ENCODE measurements at regions not wholly inside any gene's neighbourhood (a gene's known extent, or its start where the extent isn't known, plus 50 kb on each side); places are given as distances from the start of the nearest gene placed in this dataset.

GRCh38 chr1:234758851-234759250, 148.9 kb upstream of the IRF2BP2 start:
- Histone ChIP-seq H3K9me2 (ENCODE audit: insufficient read depth) (no peaks in the 10 kb centered on the region), H3K27ac (ENCODE audit: low read depth, low read length) (no peak overlapping the region), H3K4me3 (replicated peaks in 1 of 2; ENCODE audit: low read depth in 1 of 2, low read length in 2 of 2) (no peak overlapping the region), H3K79me2 (ENCODE audit: insufficient read depth, low read length) (no peaks in the 10 kb centered on the region), H3K4me1 (ENCODE audit: control insufficient read depth in 1 of 2, insufficient read depth in 2 of 2, low read length in 2 of 2) (peaks cover 0 to 8% of the 10 kb centered on the region in 2 experiments; a peak in 2 of 4 replicates), H2AFZ (ENCODE audit: low read depth, low read length, poor library complexity, severe bottlenecking) (no peak overlapping the region), H3K9me3 (ENCODE audit: control insufficient read depth in 1 of 2, insufficient read depth in 1 of 2, low read depth in 1 of 2, low read length in 2 of 2) (no peaks in the 10 kb centered on the region), H3K27me3 (ENCODE audit: insufficient read depth, low read length) (0 out of 2 replicates have a peak, but pooled peaks cover 4% of the 10 kb centered on the region), H3K4me2 (ENCODE audit: low read length) (no peak overlapping the region), H3K36me3 (ENCODE audit: control insufficient read depth in 1 of 2, insufficient read depth in 2 of 2, low read length in 2 of 2) (no peaks in the 10 kb centered on the region), H4K20me1 (ENCODE audit: insufficient read depth) (no peaks in the 10 kb centered on the region), H3K9ac (ENCODE audit: low read length) (no peak overlapping the region)
- DNase-seq (ENCODE audit: low read depth, low spot score) (no peak), ATAC-seq (no peak)
- ChIA-PET RAD21 (ENCODE audit: low non-redundant PET in 1 of 2, low total read pairs in 2 of 2, uncharacterized antibody in 2 of 2, unreplicated experiment in 2 of 2) (no interaction called here), CTCF (no interaction called here), POLR2A (no interaction called here)
- intact Hi-C loops (cut with micrococcal nuclease): no loop called here
- TF ChIP-seq ELF1 (IDR thresholded peaks at IDR 0.05; ENCODE audit: borderline replicate concordance, low read depth) (no peak), FOSL1 (IDR thresholded peaks at IDR 0.05; ENCODE audit: low read depth) (no peak), TCF7L2 (IDR thresholded peaks at IDR 0.05; ENCODE audit: borderline replicate concordance, extremely low read depth, insufficient read depth, insufficient read length) (no peak)
- no TSS peak for BruUV-seq (replicated peaks)

- no TSS peak for BruUV-seq (replicated peaks)
- POLR2A ChIA-PET: no interaction called here
Observed at GRCh38 chr1:234756857-234757256, 146.9 kb upstream of the IRF2BP2 start.

More at GRCh38 chr1:234756857-234757256, 146.9 kb upstream of the IRF2BP2 start:
- Histone ChIP-seq H3K4me2 (ENCODE audit: low read length) (no peak overlapping the region), H3K27ac (ENCODE audit: low read depth, low read length) (no peak overlapping the region), H3K9me2 (ENCODE audit: insufficient read depth) (no peaks in the 10 kb centered on the region), H3K9me3 (ENCODE audit: control insufficient read depth in 1 of 2, insufficient read depth in 1 of 2, low read depth in 1 of 2, low read length in 2 of 2) (no peaks in the 10 kb centered on the region), H3K79me2 (ENCODE audit: insufficient read depth, low read length) (no peaks in the 10 kb centered on the region), H3K27me3 (ENCODE audit: insufficient read depth, low read length) (peaks cover 4% of the 10 kb centered on the region; the same call in 1 of the 2 replicates), H3K4me1 (ENCODE audit: control insufficient read depth in 1 of 2, insufficient read depth in 2 of 2, low read length in 2 of 2) (peaks cover 0 to 8% of the 10 kb centered on the region in 2 experiments; a peak in 2 of 4 replicates), H2AFZ (ENCODE audit: low read depth, low read length, poor library complexity, severe bottlenecking) (no peak overlapping the region), H4K20me1 (ENCODE audit: insufficient read depth) (no peaks in the 10 kb centered on the region), H3K36me3 (ENCODE audit: control insufficient read depth in 1 of 2, insufficient read depth in 2 of 2, low read length in 2 of 2) (no peaks in the 10 kb centered on the region), H3K9ac (ENCODE audit: low read length) (no peak overlapping the region), H3K4me3 (replicated peaks in 1 of 2; ENCODE audit: low read depth in 1 of 2, low read length in 2 of 2) (no peak overlapping the region)
- no peak for TF ChIP-seq ZNF274 (IDR thresholded peaks at IDR 0.05; ENCODE audit: low read depth, low read length)
- TF ChIP-seq ELF1 (IDR thresholded peaks at IDR 0.05; ENCODE audit: borderline replicate concordance, low read depth): no peak
- no peak for TF ChIP-seq MAX (IDR thresholded peaks at IDR 0.05)
- DNase-seq (ENCODE audit: low read depth, low spot score) (no peak), ATAC-seq (no peak)
- intact Hi-C loops (cut with micrococcal nuclease): no loop called here
- RAD21 ChIA-PET (ENCODE audit: low non-redundant PET in 1 of 2, low total read pairs in 2 of 2, uncharacterized antibody in 2 of 2, unreplicated experiment in 2 of 2): interaction anchor here in 1 of 2 experiments (0.6 kb wide), 1 partner anchor 327 kb away, joined by 6 read pairs; no protein-coding TSS in a partner anchor
- CTCF ChIA-PET: no interaction called here
